Common myeloid progenitor, CD34-positive (primary cell): ENCODE measurements at regions not wholly inside any gene's neighbourhood (a gene's known extent, or its start where the extent isn't known, plus 50 kb on each side); places are given as distances from the start of the nearest gene placed in this dataset.

Experiments
- CTCF ChIA-PET: fragments of 350-600 bp; sonication (Branson Sonifier 250); formaldehyde crosslinking; loops from one replicate; lab custom pipeline; 2021; ENCODE audit warnings: antibody characterized with exemption; lab: Charles Lee
- POLR2A ChIA-PET: fragments of 350-600 bp; sonication (Branson Sonifier 250); formaldehyde crosslinking; loops from one replicate; lab custom pipeline; 2021; ENCODE audit warnings: antibody characterized with exemption; lab: Charles Lee
- DNase-seq, 3 donors: peaks; one replicate each; pipeline versions ENCODE4 v3.0.0 to v3.0.0-alpha.2; 2013
- H3K27ac ChIP-seq, 2 experiments: 1 replicate in 1 of 2; 2 replicates in 1 of 2; pipeline ENCODE4 v1.7.0; 2013; ENCODE audit warnings: inconsistent platforms in 2 of 2, low read length in 2 of 2, mild to moderate bottlenecking in 2 of 2, low read depth in 1 of 2, moderate library complexity in 1 of 2; ENCODE audit not compliant: severe bottlenecking in 2 of 2, insufficient read depth in 1 of 2, poor library complexity in 1 of 2
- H3K27me3 ChIP-seq, 5 experiments: replicated peaks in 2 of 5; 1 replicate in 3 of 5; 2 replicates in 2 of 5; pipeline versions ENCODE4 v1.6.1 to v1.7.0; 2013; ENCODE audit warnings: low read length in 4 of 5, mild to moderate bottlenecking in 2 of 5, moderate library complexity in 2 of 5, inconsistent platforms in 1 of 5; ENCODE audit not compliant: insufficient read depth in 5 of 5, control insufficient read depth in 4 of 5
- H3K36me3 ChIP-seq, 4 experiments: 1 replicate in 2 of 4; 2 replicates in 2 of 4; pipeline versions ENCODE4 v1.6.1 to v1.7.0; 2013; ENCODE audit warnings: low read length in 3 of 4, control low read depth in 1 of 4, mild to moderate bottlenecking in 1 of 4; ENCODE audit not compliant: control insufficient read depth in 4 of 4, insufficient read depth in 4 of 4
- H3K4me1 ChIP-seq, 4 experiments: 1 replicate in 3 of 4; 2 replicates in 1 of 4; pipeline versions ENCODE4 v1.6.1 to v1.7.1; 2013; ENCODE audit warnings: low read length in 3 of 4, mild to moderate bottlenecking in 3 of 4, control low read depth in 1 of 4, inconsistent platforms in 1 of 4, moderate library complexity in 1 of 4; ENCODE audit not compliant: control insufficient read depth in 4 of 4, insufficient read depth in 4 of 4; ENCODE audit errors: control extremely low read depth in 1 of 4
- H3K4me3 ChIP-seq, 7 experiments: 1 replicate in 4 of 7; 2 replicates in 3 of 7; pipeline versions ENCODE4 v1.5.1 to v1.7.0; 2013; ENCODE audit warnings: mild to moderate bottlenecking in 7 of 7, low read length in 6 of 7, moderate library complexity in 6 of 7, inconsistent platforms in 2 of 7, low read depth in 2 of 7, control low read depth in 1 of 7; ENCODE audit not compliant: insufficient read depth in 4 of 7, control insufficient read depth in 1 of 7; ENCODE audit errors: extremely low read depth in 1 of 7
- H3K9me3 ChIP-seq, 5 experiments: 1 replicate in 4 of 5; 2 replicates in 1 of 5; pipeline versions ENCODE4 v1.6.1 to v1.7.1; 2013; ENCODE audit warnings: low read length in 4 of 5, mild to moderate bottlenecking in 2 of 5, inconsistent platforms in 1 of 5, low read depth in 1 of 5, moderate library complexity in 1 of 5; ENCODE audit not compliant: control insufficient read depth in 4 of 5, insufficient read depth in 2 of 5; ENCODE audit errors: control extremely low read depth in 1 of 5
- WGBS: methylation state at CpG from one replicate; pipeline ENCODE4 v1.1.5; 2013; ENCODE audit not compliant: insufficient coverage; 5-methylcytosine and 5-hydroxymethylcytosine counted together

- CTCF ChIA-PET, result no interaction called here
- H3K4me1 ChIP-seq, result no peaks in the 10 kb centered on the region
- H3K36me3 ChIP-seq, result no peaks in the 10 kb centered on the region
- no peak overlapping the region for H3K4me3 ChIP-seq
- whole genome bisulfite sequencing, result 95% methylated on average over 11 of the region's 13 CpGs
- POLR2A ChIA-PET, result no interaction called here
- H3K27ac ChIP-seq, result no peak overlapping the region
- H3K27me3 ChIP-seq, result peaks cover 0 to 5% (median 3%) of the 10 kb centered on the region in 5 experiments
- no peaks in the 10 kb centered on the region for H3K9me3 ChIP-seq
- DNase-seq, result no peak
These were observed 78.7 kb downstream of the ISG20 start for GRCh38 chr15:88717382-88718031.

DNA sequence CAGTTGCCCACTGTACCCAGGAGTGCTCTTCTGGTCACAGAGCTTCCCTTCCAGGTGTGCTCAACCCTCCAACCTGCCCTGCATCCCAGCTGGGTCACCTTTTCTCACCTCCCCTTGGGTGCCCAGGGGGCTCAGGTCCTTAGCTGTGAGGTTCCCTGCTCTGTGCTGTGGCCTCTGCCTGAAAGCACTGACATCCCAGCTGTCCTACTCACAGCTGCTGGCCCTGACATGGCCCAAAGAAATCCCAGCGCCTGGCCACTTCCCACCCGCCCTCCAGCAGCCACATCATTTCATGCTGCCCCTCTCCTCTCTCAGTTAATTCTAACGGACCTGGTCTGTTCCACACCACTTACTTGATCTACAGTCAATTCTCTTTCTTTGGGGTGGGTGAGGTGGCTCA is 79.9 kb downstream of the ISG20 start:
- no peak overlapping the region for H3K4me3 ChIP-seq
- WGBS, result no CpG with 5 or more reads among the region's 3 CpGs
- DNase-seq, result no peak
- no peaks in the 10 kb centered on the region for H3K9me3 ChIP-seq
- peaks cover 0 to 2% (median 0%) of the 10 kb centered on the region in 5 experiments for H3K27me3 ChIP-seq
- ChIA-PET CTCF (no interaction called here), POLR2A (no interaction called here)
- no peak overlapping the region for H3K27ac ChIP-seq
- no peaks in the 10 kb centered on the region for H3K36me3 ChIP-seq
- H3K4me1 ChIP-seq, result no peaks in the 10 kb centered on the region

GRCh38 chr15:88719654-88720053 is 80.8 kb downstream of the ISG20 start:
- ChIA-PET CTCF (no interaction called here), POLR2A (no interaction called here)
- H3K36me3 ChIP-seq, result no peaks in the 10 kb centered on the region
- no peak overlapping the region for H3K4me3 ChIP-seq
- peaks cover 0 to 2% (median 0%) of the 10 kb centered on the region in 5 experiments for H3K27me3 ChIP-seq
- 99% methylated on average over 6 of the region's 7 CpGs for WGBS
- no peak overlapping the region for H3K27ac ChIP-seq
- H3K4me1 ChIP-seq, result no peaks in the 10 kb centered on the region
- no peak for DNase-seq
- peaks cover 0 to 2% (median 0%) of the 10 kb centered on the region in 5 experiments for H3K9me3 ChIP-seq

DNA sequence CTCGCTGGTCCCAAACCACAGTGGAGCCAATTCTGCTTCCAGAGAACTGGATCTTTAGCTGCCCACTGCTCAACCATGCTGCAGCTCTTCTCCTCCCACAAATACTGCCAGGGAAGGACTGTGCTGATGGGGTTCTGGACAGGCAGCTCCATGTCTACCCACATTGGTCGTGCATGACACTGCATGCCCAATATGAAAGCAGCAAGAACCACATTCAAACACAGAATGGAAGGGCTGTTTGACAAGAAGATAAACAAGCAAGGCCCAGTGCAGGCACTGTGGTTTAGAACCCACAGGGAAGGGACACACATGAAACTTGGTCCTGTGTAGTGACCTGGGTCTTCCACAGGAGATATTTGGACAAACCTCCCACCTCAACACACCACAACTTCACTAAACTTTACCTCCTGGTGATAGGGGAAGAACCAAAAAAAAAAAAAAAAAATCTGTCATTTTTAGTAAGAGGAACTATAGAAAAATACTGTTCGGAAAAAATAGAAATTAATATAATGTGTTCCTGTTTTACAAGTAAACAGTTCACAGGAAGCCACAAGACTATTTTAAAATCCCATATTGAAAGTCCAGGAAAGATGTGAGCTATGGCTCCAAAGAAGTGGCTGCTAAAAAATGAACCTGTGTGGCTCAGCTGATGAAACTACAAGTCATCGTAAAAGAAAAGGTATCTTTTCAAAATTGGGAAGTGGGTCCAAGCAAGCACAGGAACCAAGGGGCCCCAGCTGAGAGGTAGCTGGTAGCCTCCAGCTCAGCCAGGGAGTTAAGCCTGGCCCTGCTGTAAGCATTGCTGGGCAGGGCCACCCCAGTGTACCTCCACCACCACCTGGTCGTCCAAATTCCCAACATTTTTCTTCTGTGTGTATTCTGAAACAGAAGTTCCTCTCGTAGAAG is 77.7 kb upstream of the ACAN start:
- Histone ChIP-seq H3K36me3 (no peaks in the 10 kb centered on the region), H3K9me3 (peaks cover 0 to 2% (median 0%) of the 10 kb centered on the region in 5 experiments), H3K27ac (no peak overlapping the region), H3K4me3 (peak overlapping the region in 1 of 7 experiments; percentile 2), H3K4me1 (peaks cover 0 to 19% (median 18%) of the 10 kb centered on the region in 4 experiments), H3K27me3 (no peaks in the 10 kb centered on the region)
- ChIA-PET POLR2A (interaction anchor here (1.0 kb wide), 1 partner anchor 15 kb away, joined by 3 read pairs; no protein-coding TSS in a partner anchor), CTCF (interaction anchor here (0.9 kb wide), 1 partner anchor 101 kb away, joined by 3 read pairs; no protein-coding TSS in a partner anchor)
- 42% methylated on average over 3 of the region's 6 CpGs for WGBS
- DNase-seq, result peak; percentile 11 to 63 (median 54)

DNA sequence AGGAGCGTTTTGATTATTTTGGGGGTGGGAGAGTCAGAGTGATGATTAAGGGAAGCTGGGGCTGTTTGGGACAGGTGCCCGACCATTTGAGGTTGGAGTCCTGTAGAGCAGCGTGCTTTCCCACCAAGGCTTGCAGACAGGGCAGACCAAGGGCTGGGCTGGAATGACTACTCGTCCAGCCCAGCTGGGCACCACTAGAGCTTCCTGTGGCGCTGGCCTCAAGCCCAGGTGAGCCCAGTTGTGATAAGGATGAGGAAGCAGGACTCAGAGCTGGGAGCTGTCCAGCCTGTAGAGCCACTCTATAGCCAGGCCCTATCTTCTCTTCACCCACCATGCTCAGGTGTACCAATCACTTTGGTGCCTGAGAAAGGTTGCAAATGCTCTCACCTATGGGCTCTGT is 75.8 kb upstream of the ACAN start:
- peaks cover 0 to 19% (median 18%) of the 10 kb centered on the region in 4 experiments for H3K4me1 ChIP-seq
- DNase-seq, result no peak
- CTCF ChIA-PET, result no interaction called here
- H3K27me3 ChIP-seq, result no peaks in the 10 kb centered on the region
- H3K36me3 ChIP-seq, result no peaks in the 10 kb centered on the region
- POLR2A ChIA-PET, result no interaction called here
- H3K9me3 ChIP-seq, result peaks cover 0 to 2% (median 0%) of the 10 kb centered on the region in 5 experiments
- no peak overlapping the region for H3K4me3 ChIP-seq
- no peak overlapping the region for H3K27ac ChIP-seq
- 99% methylated on average over 5 of the region's 5 CpGs for whole genome bisulfite sequencing

- no peak overlapping the region for H3K4me3 ChIP-seq
- no peaks in the 10 kb centered on the region for H3K9me3 ChIP-seq
- DNase-seq, result no peak
- H3K4me1 ChIP-seq, result peaks cover 0 to 19% (median 18%) of the 10 kb centered on the region in 4 experiments
- ChIA-PET POLR2A (interaction anchor here (0.7 kb wide), 1 partner anchor 238 kb away, joined by 7 read pairs; no protein-coding TSS in a partner anchor), CTCF (no interaction called here)
- no peak overlapping the region for H3K27ac ChIP-seq
- H3K27me3 ChIP-seq, result no peaks in the 10 kb centered on the region
- H3K36me3 ChIP-seq, result no peaks in the 10 kb centered on the region
- WGBS, result 100% methylated on average over 2 of the region's 2 CpGs
These were observed 73.7 kb upstream of the ACAN start for GRCh38 chr15:88729581-88729980.
